ENCODE measurements at regions not wholly inside any gene's neighbourhood (a gene's known extent, or its start where the extent isn't known, plus 50 kb on each side); places are given as distances from the start of the nearest gene placed in this dataset.
A peak's percentile ranks its signal among the peaks of the same experiment; 100 is the strongest.

DNA sequence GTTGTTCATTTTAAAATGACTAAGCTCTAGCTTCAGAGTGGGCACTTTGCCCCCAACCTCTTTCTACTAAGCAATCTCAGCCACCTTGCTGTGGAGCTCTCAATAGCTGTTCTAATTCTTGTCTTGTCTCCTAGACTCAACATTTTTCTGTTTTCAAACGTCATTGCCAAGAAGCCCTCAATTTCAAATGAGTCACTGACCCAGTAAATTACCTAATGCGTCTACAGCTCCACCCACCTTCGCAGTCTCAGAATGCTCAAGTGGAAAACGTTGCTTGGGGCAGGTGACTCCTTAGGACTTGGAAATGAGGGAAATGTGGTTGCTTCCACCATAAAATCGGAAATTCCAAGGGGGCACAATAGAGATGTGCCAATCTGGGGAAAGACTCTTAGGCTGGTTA, 59.0 kb downstream of the ING2 start:
- intact Hi-C loops (cut with DNase I), result no loop called here
- peak in 31 of 42 donors; percentile 20 to 84 (median 48) for DNase-seq

DNA sequence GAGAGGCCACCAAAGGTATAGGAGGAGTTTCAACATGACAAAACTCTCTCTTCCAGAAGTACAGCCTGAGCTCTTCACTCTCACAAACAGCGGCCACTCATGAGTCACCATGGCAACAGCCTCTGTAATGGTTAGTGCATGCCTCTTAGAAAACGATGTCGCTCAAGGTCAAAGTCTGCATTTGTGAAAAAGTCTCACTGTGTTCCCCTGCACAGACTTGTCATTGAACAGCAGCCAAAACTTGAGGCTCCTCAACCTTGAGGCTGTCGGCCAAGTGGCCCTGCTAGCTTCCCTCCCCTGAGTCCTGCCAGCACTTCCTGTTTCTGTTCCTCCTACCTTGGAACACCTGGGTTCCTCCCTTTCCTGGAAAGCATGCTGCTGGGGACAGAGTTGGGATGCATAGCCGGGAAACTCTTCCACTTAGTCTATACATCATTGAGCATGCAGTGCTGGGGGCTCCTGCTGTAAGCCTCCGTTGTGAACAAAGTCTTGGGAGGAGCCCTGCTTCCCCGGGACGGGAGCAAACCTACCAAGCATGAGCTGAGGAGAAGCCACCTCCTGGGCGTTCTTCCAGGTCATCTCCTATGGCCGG, 66.6 kb downstream of the ING2 start:
- peak in 1 of 42 donors; percentile 5 for DNase-seq
- intact Hi-C loops (cut with DNase I), result no loop called here

DNA sequence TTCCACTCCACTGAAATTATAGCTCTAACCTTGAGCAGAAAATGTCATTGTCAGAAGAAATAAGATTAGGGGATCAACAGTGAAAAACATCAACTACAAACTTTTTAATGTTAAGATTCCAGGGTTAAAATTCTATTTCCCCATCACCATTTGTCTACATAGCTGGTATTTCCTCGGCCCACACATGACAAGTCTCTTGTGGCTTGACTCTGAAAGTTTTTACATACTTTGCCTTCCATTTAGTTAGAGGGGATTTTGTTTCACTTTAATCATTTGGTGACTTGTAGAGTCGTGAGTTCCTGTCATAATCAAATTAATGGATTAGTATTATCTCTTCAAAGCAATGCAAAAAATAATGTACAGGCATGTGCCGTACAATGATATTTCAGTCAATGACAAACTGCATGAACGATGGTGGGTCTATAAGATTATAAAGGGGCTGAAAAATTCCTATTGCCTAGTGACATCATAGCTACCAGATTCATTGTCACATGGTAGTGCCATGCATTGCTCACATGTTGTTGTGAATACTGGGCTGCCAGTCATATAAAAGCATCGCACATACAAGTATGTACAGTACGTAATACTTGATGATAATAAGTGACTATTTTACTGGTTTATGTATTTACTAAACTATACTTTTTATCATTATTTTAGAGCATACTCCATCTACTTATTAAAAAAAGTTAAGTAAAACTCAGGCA, 72.0 kb downstream of the ING2 start:
- DNase-seq, result no peak
- intact Hi-C loops (cut with DNase I), result no loop called here

DNA sequence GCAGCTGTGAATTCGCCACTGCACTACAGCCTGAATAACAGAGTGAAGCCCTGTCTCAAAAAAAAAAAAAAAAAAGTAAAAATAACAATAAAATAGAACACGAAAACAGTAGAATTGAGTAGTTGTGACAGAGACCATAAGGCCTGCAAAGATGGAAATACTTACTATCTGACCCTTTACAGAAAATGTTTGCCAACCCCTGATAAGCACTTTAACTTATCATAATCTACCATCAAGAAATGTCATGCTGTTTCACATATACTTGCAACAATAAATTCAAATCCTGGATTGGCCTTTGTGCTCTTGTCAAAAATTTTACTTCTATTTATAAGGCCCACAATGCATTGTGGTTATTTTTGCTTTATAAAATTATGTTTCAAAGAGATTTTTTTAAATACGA, 75.5 kb downstream of the ING2 start:
- intact Hi-C loops (cut with DNase I), result no loop called here
- DNase-seq, result no peak

DNA sequence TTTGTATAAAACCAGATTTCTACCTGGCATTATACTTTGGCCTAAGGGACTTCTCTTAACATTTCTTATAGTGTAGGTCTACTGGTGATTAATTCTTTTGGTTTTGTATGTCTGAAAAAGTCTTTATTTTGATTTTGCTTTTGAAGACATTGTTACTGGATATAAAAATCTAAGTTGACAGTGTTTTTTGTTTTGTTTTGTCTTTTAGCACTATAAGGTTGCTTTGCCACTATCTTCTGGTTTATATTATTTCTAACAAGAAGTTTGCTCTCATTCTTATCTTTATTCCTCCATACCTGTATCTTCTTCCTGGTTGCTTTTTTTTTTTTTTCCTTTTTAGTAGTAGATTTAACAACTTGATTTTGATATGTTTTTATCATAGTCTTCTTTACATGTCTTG, 76.0 kb downstream of the ING2 start:
- DNase-seq, result no peak
- intact Hi-C loops (cut with DNase I), result no loop called here

DNA sequence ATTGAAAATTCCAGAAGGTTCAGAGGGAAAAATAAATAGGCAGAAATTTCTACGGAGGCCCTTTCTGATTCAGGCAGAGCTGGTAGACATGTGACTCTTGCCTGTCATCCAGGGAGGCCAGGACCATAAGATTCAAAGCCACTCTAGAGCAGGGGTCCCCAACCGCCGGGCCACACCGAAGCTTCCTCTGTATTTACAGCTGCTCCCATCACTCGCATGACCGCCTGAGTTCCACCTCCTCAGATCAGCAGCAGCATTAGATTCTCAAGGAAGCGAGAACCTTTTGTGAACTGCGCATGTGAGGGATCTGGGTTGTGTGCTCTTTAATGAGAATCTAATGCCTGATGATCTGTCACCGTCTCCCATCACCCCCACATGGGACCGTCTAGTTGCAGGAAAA, 72.2 kb downstream of the RWDD4 start:
- intact Hi-C loops (cut with DNase I), result no loop called here
- DNase-seq, result no peak

DNA sequence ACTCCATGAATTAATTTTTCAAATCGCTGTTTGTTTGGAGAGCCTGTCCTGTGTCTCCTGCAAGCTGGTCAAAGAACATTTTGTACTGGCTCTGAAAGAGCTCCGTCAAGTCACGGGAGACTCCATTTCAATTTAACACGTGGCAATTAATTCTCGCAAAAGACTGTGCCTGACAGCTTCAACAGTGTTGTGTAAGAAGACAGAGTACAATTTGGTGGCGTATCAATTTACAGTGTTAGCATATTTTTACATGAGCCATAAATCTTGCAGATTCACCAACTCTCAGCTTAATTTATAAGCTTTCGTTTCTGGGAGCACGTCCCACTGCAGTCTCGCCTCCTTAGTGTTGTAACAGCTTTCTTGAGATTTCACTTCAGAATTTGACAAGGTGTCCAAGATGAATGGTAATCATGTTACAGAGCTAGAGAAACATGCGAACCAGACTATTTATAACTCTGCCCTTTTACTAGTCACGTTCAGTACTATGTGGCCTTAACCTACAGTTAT, 70.8 kb downstream of the RWDD4 start:
- intact Hi-C loops (cut with DNase I), result no loop called here
- DNase-seq, result peak in 16 of 42 donors; percentile 4 to 65 (median 28)

DNA sequence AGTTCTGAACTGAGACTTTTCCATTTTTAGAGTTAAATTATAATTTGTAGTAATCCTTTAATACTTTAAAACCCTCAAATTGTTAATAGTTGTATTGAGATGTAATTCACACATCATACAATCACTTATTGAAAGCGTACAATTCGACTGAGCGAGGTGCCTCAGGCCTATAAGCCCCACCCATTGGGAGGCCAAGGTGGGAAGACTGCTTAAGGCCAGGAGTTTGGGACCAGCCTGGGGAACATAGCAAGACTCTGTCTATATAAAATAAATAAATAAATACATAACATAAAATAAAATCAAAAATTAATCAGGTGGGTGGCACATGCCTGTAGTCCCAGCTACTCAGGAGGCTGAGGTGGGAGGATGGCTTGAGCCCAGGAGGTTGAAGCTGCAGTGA, 70.3 kb downstream of the RWDD4 start:
- DNase-seq, result no peak
- intact Hi-C loops (cut with DNase I), result no loop called here

DNA sequence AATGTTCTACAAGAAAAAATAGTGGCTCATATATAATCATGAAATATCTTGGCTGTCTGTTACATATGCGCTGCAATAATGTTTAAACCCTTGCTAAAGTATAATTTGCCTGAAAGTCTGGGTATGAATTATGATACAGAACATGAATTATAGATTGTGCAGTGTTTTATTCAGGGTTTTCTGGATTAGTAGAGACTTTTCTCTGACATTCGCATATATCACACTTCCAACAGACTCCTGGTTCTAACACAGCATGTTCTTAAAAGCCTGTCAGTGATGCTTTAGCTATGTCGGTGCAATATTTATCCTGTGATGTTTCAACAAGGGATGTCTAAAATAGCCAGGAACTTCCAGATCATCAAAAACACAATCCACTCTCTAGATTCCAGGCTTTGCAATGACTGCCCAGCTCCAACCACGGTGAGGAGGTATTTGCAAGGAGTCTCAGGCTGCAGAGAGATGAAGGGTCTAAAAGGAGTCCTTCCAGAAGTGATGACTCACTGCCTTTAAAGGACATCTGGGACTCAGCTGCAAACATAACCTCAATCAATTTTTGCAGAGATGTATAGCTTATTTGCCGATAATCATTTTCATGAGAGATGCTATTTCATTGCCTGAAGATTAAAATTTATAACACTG, 69.4 kb downstream of the RWDD4 start:
- no peak for DNase-seq
- intact Hi-C loops (cut with DNase I), result no loop called here
